GM19328 (cell line): ENCODE measurements at regions not wholly inside any gene's neighbourhood (a gene's known extent, or its start where the extent isn't known, plus 50 kb on each side); places are given as distances from the start of the nearest gene placed in this dataset.
"Not testable (repeated sequence)": the region's sequence is repeated elsewhere in the genome, so short reads cannot be mapped to it uniquely, and the experiment has no call there.

Experiments used
- ATAC-seq: cut with Tn5 transposase; IDR thresholded peaks from one replicate; pipeline ENCODE4 v1.9.1; 2021; ENCODE audit warnings: mild to moderate bottlenecking, moderate library complexity; ENCODE audit not compliant: unreplicated experiment

- ATAC-seq: not testable (repeated sequence)
These were observed 103.7 kb upstream of the CLINT1 start for GRCh38 chr5:157962686-157963085.

DNA sequence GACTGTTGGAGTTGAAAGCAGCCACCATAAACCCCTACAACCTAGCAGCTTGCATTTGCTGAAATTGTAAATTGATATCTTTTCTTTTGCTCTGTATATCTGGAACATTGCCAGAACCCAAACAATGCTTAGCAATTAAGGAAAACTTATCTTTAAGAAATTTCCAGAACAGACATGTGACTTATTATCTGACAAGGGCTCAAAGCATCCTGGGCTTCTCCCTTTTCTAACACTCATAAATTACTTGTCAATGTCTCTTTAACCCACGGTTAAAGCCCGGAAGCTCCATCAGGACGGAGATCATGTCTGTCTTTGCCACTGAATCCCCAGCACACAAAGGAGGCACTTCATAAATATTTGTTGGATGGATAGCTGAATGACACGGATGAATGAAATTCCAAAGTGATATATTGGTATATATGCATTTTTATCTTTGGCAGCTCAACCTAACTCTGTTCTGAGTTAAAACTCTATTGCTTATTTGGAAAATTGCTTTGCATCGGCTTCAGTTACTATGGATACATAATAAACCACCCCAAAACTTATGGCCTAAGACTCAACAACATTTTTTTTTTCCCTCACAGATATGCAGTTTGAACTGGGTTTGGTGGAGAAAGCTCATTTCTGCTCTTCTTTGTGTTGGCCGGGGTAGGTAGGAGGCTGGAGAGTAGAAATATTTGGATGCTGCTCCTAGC, 103.1 kb upstream of the CLINT1 start:
- no peak for ATAC-seq

DNA sequence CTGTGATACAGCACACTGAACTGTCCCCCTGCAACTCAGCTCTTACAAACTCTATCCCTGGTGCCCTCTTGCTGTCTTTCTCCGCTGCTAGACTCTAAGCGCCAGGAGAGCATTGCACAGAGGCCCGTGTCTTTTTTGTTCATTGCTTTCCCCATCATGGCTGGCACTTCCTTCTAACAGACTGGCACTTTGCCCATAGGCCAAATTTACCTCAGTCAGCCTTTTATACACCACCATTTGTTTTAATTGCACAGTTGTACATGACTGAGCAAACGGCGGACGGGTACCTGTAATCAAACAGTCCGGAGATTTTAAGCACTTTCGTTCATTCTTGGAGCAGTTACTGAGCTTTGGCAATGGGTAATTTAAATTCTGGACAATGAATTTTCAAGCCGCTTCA, 102.2 kb upstream of the CLINT1 start:
- ATAC-seq: no peak

GRCh38 chr5:157959370-157959769, 100.4 kb upstream of the CLINT1 start:
- no peak for ATAC-seq

DNA sequence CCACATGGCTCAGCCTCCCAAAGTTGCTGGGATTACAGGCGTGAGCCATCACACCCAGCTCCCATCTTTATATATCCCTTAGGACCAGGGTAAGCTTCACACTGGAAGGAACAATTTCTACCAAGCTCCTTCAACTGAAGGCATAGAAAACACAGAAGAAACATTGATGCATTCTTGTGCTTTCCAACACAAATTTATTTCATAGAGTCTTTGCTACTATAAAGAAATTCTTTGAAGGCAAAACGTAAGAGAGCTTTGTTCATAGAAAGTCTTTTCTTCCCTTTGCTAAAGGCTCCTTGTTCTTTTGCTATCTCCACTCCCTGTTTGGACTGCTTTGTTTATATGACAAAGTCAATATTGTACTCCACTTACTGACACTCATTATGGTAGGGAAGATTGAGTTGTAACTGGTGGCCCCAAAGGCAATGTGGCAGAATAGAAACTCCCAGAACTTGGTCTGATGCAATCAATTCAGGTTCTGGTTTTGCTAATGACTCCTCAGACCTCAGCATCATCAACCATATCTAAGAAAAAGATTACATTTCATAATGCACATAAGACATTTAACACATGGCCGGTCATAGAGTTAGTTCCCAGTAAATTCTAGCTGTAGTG, 97.4 kb upstream of the CLINT1 start:
- ATAC-seq: no peak

DNA sequence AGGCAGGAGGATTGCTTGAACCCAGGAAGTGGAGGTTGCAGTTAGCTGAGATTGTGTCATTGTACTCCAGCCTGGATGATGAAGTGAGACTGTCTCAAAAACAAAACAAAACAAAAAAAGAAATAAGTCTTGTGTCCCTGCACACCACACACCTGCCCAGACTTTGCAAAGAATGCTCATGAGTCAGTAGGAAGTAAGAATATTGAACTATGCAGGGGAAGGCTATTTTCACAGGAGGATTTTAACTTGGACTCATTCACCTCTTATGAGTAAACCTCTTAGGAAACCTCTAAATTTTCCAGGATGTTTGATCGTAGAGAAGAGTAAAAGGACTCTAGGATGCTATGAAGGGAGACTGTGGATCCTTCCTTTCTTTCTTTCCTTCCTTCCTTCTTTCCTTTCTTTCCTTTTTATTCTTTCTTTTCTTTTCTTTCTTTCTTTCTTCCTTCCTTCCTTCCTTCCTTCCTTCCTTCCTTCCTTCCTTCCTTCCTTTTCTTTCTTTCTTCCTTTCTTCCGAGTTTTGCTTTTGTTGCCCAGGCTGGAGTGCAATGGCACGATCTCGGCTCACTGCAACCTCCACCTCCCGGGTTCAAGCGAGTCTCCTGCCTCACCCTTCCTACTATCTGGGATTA, 96.7 kb upstream of the CLINT1 start:
- ATAC-seq: no peak

DNA sequence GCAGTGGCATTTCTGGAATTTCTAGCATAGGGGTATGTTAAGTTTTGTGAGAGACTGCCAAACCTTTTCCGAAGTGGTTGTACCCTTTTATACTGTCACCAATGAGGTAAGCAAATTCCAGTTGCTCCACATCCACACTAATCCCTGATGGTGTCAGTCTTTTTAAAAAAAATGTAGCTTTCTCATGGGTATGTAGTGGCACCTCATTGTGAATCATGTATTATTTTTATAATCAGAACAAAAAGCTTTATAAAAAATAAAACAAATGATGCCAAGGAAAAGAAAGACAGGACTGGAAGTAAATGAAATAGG, 93.4 kb upstream of the CLINT1 start:
- no peak for ATAC-seq

DNA sequence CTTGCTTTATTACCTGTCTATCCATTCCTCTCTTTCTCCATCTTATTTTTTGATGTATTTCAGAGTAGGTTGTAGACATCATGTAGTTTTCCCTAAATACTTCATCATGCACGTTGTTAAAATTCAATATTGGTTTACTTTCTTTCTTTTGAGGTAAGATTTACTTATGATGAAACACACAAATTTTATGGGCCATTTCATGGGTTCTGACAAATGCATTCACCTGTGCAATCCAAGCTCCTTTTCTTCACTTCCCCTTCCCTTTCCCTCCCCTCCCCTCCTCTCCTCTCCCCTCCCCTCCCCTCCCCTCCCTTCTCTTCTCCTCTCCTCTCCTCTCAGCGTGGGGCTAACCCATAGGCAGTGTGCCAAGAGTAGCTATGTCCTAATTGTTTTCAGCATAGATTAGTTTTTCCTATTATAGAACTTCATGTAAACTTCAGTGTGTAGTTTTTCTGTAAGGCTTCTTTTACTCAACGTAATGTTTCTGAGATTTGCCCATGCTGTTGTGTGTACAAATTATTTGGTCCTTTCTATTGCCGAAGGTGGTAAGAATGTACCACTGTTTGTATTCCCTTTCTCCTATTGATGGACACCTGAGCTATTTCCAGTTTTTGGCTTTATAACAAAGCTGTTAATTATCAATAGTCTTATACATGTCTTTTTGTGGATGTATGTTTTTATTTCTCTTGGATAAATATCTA, 92.9 kb upstream of the CLINT1 start:
- no peak for ATAC-seq

GRCh38 chr5:157949520-157949919, 90.6 kb upstream of the CLINT1 start:
- no peak for ATAC-seq

DNA sequence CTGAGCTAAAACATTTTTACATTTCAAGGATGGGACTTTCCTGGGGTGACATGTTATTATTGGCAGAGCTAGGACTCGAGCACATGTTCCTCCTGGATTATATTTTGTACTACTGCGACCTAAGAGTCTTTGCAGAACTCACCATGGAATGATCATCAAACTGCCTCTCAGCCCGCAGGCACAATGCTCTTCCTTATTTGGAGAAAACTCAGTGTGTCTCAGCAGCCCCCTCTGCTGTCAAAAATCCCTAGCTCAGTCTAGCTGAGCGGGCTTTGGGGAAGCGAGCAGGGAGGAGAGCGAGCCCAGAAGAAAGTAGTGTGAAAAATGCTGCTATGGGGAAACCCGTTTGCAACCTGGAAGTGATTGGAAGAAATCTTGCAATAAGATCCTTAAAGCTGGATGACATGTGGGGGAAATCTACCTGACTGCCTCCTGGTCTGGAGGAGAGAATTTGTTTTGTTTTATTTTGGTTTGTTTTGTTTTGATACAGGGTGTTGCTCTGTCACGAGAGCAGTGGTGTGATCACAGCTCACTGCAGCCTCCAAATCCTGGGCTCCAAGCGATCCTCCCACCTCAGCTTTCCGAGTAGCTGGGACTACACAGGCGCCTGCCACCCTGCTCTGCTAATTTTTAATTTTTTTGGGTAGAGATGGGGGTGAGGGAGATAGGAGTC, 89.9 kb upstream of the CLINT1 start:
- peak; percentile 85 for ATAC-seq

DNA sequence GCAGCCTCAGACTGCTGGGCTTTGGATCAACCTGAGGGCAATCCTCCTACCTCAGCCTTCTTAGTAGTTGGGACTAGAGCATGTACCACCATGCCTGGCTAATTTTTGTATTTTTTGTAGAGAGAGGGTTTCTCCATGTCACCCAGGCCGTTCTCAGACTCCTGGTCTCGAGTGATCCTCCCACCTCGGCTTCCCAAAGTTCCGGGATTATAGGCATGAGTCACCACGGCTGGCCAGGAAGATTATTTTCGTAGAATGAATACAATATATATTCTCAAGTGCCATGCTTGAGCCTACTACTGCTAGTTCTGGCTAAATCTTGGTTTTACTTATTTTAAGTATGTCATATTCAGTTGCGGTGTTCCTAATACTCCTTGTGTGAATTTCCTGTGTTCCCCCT, 88.2 kb upstream of the CLINT1 start:
- ATAC-seq: no peak

DNA sequence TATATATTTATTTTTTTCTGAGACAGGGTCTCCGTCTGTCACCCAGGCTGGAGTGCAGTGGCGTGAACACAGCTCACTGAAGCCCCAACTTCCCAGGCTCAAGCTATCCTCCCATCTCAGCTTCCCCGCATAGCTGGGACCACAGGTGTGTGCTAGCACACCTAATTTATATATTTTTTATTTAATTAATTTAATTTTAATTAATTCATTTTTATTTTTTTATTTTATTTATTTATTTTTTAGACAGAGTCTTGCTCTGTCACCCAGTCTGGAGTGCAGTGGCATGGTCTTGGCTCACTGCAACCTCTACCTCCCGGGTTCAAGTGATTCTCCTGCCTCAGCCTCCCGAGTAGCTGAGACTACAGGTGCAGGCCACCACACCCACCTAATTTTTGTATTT, 86.9 kb upstream of the CLINT1 start:
- ATAC-seq: not testable (repeated sequence)

GRCh38 chr5:157944938-157945337, 86.0 kb upstream of the CLINT1 start:
- ATAC-seq: no peak

DNA sequence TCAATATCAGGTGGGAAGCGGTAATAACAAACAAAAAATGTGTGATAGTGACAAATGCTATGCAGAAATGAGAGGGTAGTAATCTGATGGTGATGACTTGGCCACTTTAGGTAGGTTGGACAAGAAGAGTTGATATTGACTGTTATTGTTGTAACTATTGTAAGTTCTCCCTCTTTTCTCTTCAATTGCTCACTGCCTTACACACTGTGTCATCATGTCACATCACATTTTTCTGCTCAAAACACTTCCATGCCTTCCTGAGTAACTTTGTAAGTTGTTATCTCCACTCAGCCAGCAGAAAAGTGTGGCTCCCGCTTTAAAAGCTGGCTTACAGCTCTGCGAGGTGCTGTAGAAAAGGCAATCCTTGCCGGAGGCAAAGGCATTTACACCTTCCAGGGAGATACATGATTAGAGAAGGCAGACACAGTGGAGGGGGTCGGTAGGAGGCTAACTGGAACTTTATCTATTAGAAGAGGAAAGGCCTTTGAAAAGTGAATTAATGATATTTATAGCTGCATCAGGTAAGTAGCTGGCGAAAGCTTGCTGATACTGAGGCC, 85.2 kb upstream of the CLINT1 start:
- no peak for ATAC-seq

DNA sequence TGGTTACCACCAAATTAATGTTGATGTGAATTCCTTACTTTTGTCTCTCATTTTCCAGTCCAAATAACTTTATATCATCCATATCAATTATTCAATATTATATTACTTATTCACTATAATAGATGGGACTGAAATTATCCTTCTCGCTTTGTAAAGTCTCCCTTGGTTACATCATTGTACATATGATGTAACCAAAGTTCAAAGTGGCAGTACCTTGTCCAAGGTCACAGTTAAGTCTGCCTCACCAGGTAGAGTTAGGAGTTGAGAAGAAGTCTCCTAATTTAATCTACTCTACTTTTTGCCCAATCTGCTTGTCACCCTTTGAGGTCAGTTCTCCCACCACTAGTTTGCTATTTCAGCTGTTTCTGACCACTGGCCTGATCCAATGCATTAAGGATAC, 83.7 kb upstream of the CLINT1 start:
- no peak for ATAC-seq

DNA sequence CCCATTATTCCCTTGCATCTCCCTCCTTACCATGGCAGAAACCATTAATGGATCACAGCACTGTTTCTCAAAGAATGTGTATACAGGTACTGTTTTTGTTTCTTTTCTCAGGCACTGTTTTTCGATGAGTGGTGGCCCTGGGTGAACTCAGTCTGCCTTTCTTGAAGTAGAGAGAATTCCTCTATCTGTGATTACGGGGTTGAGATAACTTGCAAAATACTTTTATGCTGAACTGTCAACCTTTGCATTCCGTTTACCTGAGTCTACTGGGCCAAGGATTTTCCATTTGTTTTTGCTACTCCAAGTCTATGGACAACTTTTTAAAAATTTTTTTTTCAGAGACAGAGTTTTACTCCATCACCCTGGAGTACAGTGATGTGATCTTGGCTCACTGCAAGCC, 82.7 kb upstream of the CLINT1 start:
- ATAC-seq: no peak

GRCh38 chr5:157938101-157938500, 79.2 kb upstream of the CLINT1 start:
- not testable (repeated sequence) for ATAC-seq

DNA sequence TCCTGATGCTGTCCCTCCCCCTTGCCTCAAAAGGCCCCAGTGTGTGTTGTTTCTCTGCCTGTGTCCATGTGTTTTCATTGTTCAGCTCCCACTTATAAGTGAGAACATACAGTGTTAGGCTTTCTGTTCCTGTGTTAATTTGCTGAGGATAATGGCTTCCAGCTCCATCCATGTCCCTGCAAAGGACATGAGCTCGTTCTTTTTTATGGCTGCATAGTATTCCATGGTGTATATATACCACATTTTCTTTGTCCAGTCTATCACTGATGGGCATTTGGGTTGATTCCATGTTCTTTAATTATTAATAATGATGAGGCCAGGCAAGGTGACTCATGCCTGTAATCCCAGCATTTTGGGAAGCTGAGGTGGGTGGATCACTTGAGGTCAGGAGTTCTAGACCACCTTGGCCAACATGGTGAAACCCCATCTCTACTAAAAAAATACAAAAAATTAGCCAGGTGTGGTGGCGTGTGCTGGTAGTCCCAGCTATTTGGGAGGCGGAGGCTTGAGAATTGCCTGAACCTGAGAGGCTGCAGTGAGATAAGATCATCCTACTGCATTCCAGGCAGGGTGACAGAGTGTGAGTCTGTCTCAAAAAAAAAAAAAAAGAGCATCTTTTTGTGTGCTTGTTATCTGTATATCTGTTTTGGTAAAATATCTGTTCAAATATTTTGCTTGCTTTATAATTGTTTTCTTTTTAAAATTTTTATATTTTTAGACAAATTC, 78.0 kb upstream of the CLINT1 start:
- not testable (repeated sequence) for ATAC-seq

DNA sequence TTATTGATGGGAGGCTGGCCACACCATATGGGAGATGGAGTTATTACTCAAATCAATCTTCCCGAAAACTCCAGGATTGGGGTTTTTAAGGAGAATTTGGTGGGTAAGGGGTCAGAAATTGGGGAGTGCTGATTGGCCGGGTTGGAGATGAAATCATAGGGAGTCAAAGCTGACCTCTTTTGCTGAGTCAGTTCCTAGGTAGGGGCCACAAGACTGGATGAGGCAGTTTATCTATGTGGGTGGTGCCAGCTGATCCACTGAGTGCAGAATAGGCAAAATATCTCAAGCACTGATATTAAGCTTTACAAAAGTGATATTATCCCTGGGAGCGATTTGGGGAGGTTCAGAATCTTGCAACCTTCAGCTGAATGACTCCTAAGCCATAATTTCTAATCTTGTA, 75.7 kb upstream of the CLINT1 start:
- ATAC-seq: no peak

DNA sequence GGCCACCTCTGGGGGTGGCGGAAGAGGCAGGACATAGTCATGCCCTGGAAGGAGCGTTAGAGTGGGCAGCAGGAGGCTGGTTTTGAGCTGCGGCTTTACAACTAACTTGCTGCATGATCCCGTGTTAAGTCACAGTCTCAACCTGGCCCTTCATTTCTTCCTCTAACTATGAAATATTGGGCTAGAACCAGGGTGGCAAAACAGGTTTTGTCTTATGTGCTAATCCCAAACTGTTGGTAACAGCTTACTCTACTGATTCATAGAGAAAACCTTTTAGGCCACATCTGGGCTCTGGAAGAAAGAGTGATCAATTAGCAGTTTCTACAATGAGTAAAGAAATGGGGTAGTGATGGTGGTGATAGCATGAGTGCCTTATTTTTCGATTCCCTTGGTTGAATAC, 74.1 kb upstream of the CLINT1 start:
- ATAC-seq: no peak
